MM.1S (cell line): ENCODE measurements at regions not wholly inside any gene's neighbourhood (a gene's known extent, or its start where the extent isn't known, plus 50 kb on each side); places are given as distances from the start of the nearest gene placed in this dataset.

ENCODE experiments used
- CTCF ChIP-seq: fragments of 300-600 bp; sonication (generic); IDR thresholded peaks from 2 replicates; pipeline ENCODE4 v1.5.1; 2016; ENCODE audit warnings: antibody characterized with exemption, low read length, mixed read lengths
- EZH2 ChIP-seq: fragments of 300-600 bp; sonication (generic); optimal IDR thresholded peaks from 2 replicates; pipeline ENCODE3; 2017; ENCODE audit warnings: low read depth, mild to moderate bottlenecking, antibody characterized with exemption, low read length, mixed read lengths

- no peak for TF ChIP-seq CTCF
- no peak for TF ChIP-seq EZH2
Measured at GRCh38 chr9:85397005-85397404, 344.7 kb downstream of the AGTPBP1 start.
